ENCODE measurements at regions not wholly inside any gene's neighbourhood (a gene's known extent, or its start where the extent isn't known, plus 50 kb on each side); places are given as distances from the start of the nearest gene placed in this dataset.

GRCh38 chr5:88979726-88980125 lies 96.7 kb upstream of the MEF2C start:
- ChIA-PET POLR2A (ENCODE audit: unreplicated experiment) (no interaction called here), CTCF (interaction anchor here (1.2 kb wide), 1 partner anchor 37 kb away, joined by 3 read pairs; no protein-coding TSS in a partner anchor)
- Histone ChIP-seq H3K4me3 (ENCODE audit: insufficient read depth, low read depth, low read length) (no peak overlapping the region), H2BK20ac (ENCODE audit: low read depth, low read length) (no peak overlapping the region), H2AK9ac (replicated peaks; ENCODE audit: low read depth, low read length, poor library complexity) (no peak overlapping the region), H3K4me1 (ENCODE audit: control insufficient read depth, insufficient read depth, low read length) (no peaks in the 10 kb centered on the region), H4K8ac (ENCODE audit: low read depth in 2 of 2, low read length in 2 of 2) (no peak overlapping the region), H3K14ac (replicated peaks; ENCODE audit: low read depth, low read length) (no peak overlapping the region), H2AK5ac (ENCODE audit: low read depth, low read length) (no peak overlapping the region), H3K27ac (ENCODE audit: insufficient read depth, low read length) (no peak overlapping the region), H2BK15ac (ENCODE audit: low read depth, low read length) (no peak overlapping the region), H4K20me1 (ENCODE audit: insufficient read depth, low read length) (no peaks in the 10 kb centered on the region), H3K18ac (ENCODE audit: low read depth, low read length) (no peak overlapping the region), H2BK5ac (ENCODE audit: low read depth, low read length, poor library complexity, severe bottlenecking) (no peak overlapping the region), H3K9me3 (ENCODE audit: control insufficient read depth, insufficient read depth, low read length) (no peaks in the 10 kb centered on the region), H3K4ac (ENCODE audit: low read depth, low read length) (no peak overlapping the region), H2AFZ (replicated peaks; ENCODE audit: low read length, poor library complexity) (no peak overlapping the region), H3K9ac (ENCODE audit: low read depth, low read length) (no peak overlapping the region), H3K56ac (ENCODE audit: extremely low read depth, insufficient read depth, low read length) (no peak overlapping the region), H3K9me1 (ENCODE audit: insufficient read depth, low read length) (no peaks in the 10 kb centered on the region), H4K91ac (ENCODE audit: insufficient read depth, low read depth, low read length) (no peak overlapping the region), H4K5ac (ENCODE audit: low read depth, low read length) (no peak overlapping the region), H3K36me3 (ENCODE audit: control insufficient read depth, insufficient read depth, low read length) (no peaks in the 10 kb centered on the region), H3K23ac (ENCODE audit: low read depth, low read length) (no peak overlapping the region), H2BK120ac (ENCODE audit: low read depth, low read length) (no peak overlapping the region), H3K27me3 (ENCODE audit: control insufficient read depth, insufficient read depth, low read length) (no peaks in the 10 kb centered on the region), H3K79me1 (ENCODE audit: low read depth in 1 of 2, low read length in 2 of 2) (no peaks in the 10 kb centered on the region), H3K4me2 (ENCODE audit: low read depth, low read length) (no peak overlapping the region)
- no peak for TF ChIP-seq MXI1 (IDR thresholded peaks at IDR 0.05; ENCODE audit: borderline replicate concordance, low read depth, low read length)
- no TSS peak for BruUV-seq (replicated peaks)
- in situ Hi-C loops (cut with MboI; ENCODE audit: low sequenced_read_pairs) = no loop called here
- ATAC-seq (ENCODE audit: low read depth) (no peak), DNase-seq (no peak)
- WGBS, 2 experiments (ENCODE audit: extremely low coverage in 2 of 2, insufficient read length in 1 of 2) = 88% methylated on average over 1 of the region's 3 CpGs; no CpG with 5 or more reads in 1 of the 2 experiments
- dilution Hi-C loops (cut with HindIII; ENCODE audit: low sequenced_read_pairs, unreplicated experiment) = no loop called here
- intact Hi-C loops (cut with micrococcal nuclease) = no loop called here
